Frontal cortex (tissue), 3 donors: ENCODE measurements at regions not wholly inside any gene's neighbourhood (a gene's known extent, or its start where the extent isn't known, plus 50 kb on each side); places are given as distances from the start of the nearest gene placed in this dataset.
"Not testable (repeated sequence)": the region's sequence is repeated elsewhere in the genome, so short reads cannot be mapped to it uniquely, and the experiment has no call there.

Experiments
- DNase-seq, 2 donors: peaks; one replicate each; pipeline ENCODE4 v3.0.0; 2012; ENCODE audit warnings: low spot score in 2 of 2
- FAIRE-seq: peaks from 2 replicates; lab custom pipeline; 2012; peaks lifted over from hg19 to GRCh38; lab: Jason Lieb, UNC
- donor health status: control.
- donor health status: control.
- donor health status: control.

DNA sequence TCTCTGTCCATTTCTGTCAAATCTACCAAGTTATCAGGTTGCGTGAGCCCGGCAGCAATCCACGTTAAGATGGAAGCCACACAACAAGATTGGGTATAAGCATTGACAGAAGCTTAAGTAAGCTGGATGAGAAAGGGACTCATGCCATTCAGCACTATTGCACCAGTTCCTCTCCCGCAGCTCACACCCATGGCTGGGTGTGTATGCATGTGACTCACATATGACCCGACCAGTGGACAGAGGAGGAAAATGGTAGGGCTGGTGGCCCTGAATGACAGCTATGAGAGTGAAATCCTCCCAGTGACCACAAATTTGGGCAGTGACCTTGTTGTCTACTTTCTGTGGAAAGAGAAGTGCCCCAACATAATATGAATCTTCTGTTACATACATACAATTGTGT is 113.5 kb downstream of the OTOR start:
- DNase-seq: no peak
- no peak for FAIRE-seq

DNA sequence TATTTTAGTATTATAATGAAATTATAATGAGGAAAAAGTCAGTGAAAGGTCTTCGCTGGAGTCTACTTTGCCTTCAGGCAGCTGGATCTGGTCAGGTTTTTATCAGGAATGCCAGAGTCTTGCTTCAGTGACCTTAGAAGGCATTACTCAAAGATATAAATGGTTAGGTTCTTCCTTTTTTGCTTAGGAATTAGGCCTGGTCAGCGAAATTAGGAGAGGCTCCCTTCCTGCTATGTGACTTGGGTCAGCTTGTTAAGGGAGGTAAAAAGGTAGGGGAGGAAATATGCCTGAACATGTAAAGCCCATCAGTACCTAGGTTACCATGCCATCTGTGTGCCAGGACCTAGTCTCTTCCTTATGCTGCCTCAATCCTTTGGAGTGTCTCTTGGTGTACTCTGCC is 115.1 kb downstream of the OTOR start:
- FAIRE-seq: no peak
- DNase-seq: no peak

DNA sequence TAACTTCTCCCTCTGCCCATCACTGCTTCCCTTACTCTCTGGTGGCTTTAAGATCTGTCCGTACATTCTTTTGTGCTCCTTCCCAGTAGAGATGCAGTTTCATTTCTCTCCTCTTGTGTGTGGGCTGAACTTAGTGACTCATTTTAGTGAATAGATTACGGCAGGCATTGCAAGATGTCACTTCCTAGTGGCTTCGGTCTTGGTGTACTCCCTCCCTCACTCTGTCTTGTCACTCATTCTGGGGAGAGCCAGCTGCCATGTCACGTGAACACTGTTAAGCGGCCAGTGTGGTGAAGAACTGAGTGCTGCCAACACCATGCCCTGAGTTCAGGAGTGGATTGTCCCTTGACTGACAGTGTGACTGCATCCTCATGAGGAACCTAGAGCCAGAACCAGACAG is 115.9 kb downstream of the OTOR start:
- peak in 1 of 2 donors; percentile 8 for DNase-seq
- FAIRE-seq: no peak

DNA sequence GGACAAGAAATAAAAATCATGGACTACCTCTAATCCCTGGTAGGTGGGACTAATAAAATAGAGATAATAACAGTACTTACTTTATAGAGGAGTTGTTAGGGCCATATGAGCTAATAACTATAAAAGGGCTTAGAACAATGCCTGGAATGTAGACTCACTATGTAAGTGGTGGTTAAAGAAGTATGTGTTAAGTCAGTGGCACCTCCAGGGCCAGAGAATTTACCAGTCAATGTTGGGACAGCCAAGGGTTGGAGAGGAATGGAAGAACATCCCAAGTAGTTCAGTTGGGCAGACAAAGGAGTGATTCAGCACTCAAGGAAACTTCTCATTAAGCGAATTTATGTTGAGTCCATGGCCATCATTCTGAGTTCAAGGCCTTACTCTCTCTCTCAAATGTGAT is 116.8 kb downstream of the OTOR start:
- DNase-seq (no peak), FAIRE-seq (no peak)

DNA sequence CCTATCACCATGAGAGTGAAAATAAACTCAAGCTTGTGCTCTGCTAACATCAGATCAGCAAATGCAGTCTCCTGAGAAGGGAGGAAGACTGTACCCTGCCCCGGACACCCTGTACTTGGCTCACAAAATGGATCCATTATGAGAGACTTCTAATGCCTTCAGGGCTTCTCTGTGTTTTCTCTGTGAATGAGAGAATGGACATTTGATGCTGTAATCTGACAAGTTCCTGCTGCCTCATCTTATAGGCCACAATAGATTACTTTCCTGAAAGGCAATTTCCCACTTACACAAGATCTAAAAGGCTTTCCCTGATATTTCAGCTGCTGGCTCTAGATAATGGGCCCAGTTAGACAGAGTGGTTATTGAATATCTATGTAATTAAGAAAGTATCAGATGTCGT is 117.2 kb downstream of the OTOR start:
- DNase-seq: no peak
- FAIRE-seq: no peak

DNA sequence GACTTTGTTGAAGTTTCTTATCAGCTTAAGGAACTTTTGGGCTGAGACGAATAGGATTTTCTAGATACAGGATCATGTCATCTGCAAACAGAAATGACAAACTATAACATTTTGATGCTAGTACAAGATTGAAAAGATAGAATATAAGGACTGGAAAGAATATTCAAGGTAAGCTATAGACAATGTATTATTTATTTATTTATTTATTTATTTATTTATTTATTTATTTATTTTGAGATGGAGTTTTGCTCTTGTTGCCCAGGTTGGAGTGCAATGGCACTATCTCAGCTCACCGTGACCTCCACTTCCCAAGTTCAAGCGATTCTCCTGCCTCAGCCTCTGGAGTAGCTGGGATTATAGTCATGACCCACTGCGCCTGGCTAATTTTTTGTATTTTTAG is 125.0 kb downstream of the OTOR start:
- not testable (repeated sequence) for FAIRE-seq, DNase-seq

DNA sequence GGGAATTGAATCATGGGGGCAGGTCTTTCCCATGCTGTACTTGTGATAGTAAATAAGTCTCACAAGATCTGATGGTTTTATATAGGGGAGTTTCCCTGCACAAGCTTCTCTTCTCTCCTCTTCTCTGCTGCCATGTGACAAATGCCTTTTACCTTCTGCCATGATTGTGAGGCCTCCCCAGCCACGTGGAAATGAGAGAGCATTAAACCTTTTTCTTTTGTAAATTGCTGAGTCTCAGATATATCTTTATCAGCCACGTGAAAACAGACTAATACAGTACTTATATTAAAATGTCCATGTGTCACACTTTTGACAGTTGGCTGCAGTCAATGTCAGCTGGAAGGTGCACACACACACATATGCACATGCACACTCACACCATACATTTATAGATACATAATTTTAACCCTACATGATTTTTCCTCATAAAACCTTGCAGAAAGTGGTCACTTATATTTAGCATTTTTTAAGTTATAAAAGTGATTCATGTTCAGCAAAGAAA is 128.9 kb downstream of the OTOR start:
- FAIRE-seq: no peak

DNA sequence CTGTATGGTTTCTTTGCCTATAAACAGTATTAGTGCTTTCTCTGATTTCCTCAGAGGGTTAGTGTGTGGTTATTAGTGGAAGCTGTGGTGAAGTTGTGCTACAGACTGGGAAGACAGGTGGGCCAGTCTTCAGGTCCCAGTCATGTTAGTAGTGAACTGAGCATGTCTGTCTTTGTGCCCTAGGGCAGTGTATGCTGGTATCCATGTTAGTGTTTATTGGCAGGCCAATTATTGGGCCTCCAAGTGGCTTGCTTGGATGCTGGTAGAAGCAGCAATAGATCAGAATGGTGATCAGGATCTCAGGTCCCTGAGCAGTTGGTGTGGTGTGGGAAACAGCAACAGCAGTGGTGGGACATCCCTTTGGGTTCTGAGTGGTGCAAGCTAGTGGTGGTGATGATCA is 137.6 kb downstream of the OTOR start:
- DNase-seq (no peak), FAIRE-seq (no peak)

More for the DNA sequence above, 128.9 kb downstream of the OTOR start:
- no peak for DNase-seq

DNA sequence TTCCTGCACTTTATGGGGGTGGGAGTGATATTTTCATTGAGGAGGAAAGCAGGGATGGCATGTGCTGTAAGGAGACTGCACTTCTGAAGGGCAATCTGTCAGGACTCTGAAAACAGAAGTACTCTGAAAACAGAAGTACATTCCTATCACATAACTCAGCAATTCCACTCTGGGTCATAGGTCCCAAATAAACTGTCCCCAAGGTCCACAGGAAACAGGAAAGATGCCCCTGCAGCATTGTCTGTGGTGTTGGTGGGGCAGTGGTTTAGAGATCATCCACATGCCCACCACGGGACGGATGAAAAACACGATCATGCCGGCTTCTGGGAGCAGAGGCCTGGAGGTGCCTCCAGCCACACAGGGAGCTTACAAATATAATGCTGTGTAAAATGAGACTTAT is 150.3 kb downstream of the OTOR start:
- DNase-seq: no peak

DNA sequence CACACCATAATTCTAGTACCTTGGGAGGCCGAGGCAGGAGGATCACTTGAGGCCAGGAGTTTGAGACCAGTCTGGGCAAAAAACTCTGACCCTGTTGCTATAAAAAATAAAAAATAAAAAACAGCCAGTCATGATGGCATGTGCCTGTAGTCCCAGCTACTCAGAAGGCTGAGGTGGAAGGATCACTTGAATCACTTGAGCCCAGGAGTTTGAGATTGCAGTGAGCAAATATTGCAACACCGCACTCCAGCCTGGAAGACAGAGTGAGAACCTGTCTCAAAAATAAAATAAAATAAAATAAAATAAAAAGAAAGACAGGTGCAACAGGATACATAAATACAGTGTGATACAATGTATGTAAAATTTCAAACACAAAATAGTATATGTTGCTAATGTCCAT is 154.5 kb downstream of the OTOR start:
- FAIRE-seq (no peak), DNase-seq (no peak)

More for the DNA sequence above, 150.3 kb downstream of the OTOR start:
- no peak for FAIRE-seq

DNA sequence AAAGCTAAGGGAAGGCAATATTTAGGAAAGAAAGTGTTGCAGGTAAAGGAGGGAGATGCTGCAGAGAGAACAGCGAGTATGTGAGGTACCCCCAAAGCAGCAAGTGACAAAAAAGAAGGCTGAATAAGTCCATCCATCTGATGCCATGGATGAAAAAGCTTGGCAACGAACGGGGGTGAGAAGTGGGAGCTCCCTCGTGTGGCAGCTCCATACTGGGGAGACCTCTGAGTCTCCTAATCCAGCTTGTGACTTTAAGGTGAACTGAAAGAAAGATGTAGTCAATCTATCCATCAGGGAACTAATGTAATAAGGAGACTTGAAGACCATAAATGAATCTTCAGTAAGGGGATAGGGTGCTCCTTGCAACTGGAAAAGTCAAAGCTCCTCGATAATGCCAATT is 156.6 kb downstream of the OTOR start:
- no peak for DNase-seq
- no peak for FAIRE-seq

DNA sequence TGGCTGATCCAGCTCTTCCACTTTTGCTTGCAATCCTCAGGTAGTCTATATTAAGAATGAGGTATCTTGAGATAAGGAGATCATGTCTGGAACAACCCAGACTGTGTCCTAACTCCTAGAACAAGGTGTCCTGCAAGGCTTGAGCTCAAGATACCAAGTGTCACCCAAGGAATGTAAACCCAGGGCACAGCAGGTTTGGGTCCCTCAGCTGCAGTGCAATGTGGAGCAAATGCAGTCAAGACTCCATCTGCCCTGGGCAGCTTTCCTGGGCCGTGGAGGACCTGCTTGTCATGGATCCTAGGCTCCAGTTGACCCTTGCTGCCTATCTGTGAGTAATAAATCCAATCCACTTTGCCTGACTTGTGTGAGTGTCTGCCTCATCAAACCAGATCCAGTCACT is 166.1 kb downstream of the OTOR start:
- FAIRE-seq (no peak), DNase-seq (no peak)

DNA sequence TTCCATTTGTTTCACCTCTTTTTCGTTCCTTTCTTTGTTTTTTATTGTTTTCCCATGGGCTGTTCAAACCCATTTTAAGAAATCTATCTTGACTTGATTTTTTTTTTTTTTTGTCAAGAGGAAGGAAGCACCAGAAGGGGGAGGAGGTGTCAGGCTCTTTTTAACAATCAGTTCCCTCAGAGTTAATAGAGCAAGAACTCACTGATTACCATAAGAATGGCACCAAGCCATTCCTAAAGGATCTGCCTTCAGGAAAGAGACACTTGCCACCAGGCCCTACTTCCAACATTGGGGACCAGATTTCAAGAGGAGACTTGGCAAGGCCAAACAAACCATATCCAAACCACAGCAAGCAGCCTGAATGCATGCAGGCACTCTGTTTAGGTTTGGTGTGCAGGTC is 168.0 kb downstream of the OTOR start:
- FAIRE-seq: no peak

DNA sequence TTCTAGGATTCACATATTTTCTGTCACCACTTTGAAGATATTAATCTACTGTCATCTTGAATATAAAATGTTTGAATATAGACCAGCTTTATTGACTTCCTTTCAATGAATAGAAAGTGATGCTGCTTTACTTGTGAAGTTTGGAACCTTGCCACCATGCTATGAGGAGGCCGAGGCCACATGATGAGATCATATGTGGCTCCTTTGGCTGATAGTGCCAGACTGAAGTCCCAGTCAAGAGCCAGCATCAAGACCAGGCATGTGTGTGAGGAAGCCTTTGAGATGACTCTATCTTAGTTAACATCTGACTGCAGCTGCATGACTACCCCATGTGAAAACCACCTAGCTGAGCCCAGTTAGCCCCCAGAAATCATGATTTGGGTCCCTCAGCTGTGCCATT is 169.5 kb downstream of the OTOR start:
- FAIRE-seq (no peak), DNase-seq (no peak)

More for the DNA sequence above, 168.0 kb downstream of the OTOR start:
- DNase-seq: no peak

DNA sequence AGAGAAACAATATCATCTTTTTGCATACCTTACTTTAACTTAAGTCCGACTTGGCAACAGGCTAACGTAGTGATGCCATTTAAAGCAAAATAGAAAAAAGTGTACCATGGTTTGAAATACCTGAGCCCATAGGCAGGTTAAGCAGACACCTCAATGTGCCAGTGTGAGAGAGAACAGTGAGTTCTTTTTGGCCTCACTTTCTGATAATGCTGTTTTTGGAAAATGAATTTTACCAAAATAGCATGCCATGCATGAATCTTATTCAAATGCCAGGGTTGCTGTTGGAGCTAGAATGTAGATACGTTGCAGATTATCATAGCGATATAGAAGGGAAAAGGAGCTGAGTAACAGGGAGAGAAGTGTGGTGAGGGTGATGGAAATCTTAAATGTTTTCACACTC is 170.2 kb downstream of the OTOR start:
- no peak for FAIRE-seq

DNA sequence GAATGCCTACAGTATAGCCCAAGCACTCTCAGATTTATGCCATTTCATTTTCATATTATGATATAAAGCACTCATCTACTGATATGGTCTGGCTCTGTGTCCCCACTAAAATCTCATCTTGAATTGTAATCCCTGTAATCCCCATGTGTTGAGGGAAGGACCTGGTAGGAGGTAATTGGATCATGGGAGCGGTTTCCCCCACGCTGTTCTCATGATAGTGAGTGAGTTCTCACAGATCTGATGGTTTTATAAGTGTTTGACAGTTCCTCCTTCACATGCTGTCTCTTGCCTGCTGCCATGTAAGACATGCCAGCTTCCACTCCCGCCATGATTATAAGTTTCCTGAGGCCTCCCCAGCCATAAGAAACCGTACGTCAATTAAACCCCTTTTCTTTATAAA is 171.7 kb downstream of the OTOR start:
- no peak for DNase-seq
- FAIRE-seq: no peak

More for the DNA sequence above, 170.2 kb downstream of the OTOR start:
- no peak for DNase-seq

DNA sequence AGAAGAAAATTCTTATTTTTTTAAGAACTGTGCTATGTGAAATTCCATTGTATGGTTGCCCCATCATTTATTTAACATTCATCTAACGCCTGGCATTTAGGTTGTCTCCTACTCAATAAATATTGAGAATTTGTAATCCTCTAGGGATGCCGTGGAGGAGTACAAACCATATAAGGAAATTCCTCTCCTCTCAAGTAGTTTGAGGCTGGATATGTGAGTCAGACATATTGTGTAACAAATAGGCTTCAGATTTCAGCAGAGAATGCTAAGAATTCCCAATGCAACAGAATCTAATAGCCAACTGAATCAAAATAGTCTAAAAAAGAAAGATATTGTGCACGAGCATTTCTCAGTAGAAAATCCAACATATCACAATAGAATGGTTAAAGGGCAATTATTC is 174.7 kb downstream of the OTOR start:
- FAIRE-seq (no peak), DNase-seq (no peak)

DNA sequence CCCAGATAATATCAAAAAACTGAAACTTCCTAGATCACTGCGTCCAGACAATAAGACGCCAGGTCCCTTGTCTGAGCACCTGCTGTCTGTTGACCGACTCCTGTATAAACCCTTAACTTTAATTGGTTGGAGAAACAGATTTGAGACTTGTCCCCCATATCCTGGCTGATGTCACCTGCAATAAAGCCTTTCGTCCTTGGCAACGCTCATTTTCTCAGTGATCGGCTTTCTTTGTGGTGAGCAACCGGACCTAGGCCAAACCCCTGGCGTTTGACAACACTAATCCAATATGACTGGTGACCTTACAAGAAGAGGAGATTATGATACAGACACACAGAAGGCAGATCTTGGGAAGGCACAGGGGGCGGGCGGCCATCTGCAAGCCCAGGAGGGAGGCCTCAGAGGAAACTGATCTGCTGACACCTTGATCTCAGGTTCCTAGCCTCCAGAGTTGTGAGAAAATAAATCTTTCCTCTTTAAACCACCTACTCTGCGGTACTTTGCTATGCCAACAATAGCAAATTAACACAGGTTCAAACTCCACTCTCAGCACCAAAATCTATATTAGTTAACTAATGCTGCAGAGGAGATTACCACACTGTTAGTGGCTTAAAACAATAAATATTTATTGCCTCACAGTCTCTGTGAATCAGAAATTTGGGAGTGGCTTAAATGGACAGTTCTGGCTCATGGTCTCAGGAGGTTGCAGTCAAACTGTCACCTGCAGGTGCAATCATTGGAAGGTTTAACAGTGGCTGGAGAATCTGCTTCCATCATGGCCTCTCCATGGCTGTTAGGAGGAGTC is 178.7 kb downstream of the OTOR start:
- DNase-seq: no peak
- FAIRE-seq: no peak

DNA sequence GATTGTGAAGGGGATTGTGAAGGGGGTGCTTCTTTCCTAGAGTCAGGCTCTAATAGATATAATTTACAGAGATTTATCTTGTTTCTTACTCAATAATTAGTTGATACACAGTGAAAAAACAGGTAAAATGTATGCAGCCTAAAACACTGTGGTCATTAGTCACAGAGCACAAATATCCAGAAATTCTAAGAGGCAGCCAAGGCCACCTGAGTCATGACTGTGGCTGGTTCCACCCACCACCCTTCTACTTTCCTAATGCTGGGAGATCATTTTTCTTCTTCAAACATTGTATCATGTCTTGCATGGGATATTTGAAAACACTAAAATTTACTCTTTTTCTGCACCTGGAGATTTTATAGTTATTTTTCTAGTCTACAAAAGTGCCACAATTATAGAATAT is 181.6 kb downstream of the OTOR start:
- DNase-seq (no peak), FAIRE-seq (no peak)

DNA sequence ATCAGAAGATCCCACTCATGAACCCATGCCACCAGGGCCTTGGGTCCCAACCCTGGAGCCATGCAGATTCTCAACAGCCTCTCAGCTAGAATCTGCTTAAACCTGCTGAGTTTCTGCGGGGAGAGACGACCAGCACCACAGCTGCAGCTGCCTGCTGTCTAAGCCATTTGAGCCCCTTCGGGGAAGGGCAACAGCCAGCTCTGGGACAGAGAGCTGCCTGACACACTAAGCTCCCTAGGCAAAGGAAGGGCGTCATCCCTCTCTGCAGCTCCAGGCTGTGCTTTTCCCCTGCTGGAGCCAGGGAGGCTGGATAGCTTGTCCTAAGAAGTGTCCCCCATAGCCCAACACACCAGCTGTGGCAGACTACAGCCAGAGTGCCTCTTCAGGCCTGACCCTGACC is 182.5 kb downstream of the OTOR start:
- FAIRE-seq (no peak), DNase-seq (no peak)

DNA sequence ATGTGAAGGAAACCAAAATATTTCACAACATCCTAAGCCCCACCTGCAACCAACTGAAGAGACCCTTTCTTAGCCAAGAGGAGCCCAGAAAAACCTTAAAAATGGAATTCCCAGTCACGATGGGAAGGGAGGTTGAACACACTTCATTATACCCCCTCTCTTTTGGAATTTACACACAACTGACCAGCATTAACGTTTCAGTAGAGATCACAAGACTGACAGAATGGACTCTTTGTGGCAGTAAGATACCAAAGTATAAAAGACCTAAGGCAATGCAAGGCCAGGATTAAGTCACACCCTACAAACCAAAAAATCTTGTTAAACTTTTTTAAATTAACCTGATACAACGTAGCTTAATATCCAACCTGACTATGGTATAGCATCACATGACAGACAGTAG is 190.9 kb downstream of the OTOR start:
- DNase-seq: no peak

DNA sequence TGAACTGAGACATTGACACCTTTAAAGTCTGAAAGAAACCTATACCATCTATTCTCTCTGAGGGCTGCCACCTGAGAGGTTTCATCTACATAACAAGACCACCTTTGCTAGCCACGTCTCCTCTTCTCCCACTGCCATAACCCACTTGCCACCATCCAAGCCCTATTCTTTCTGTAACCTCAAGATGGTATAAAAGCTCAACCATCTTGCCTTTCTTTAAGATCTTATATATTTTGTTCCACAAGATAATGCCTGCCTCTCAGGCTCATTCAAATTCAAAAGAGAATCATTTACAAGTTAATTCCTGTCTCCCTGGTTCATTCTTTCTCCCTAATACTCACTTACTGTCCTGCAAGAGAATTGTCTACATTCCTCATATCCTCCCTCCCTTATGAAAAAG is 192.5 kb downstream of the OTOR start:
- no peak for FAIRE-seq
- no peak for DNase-seq

More for the DNA sequence above, 190.9 kb downstream of the OTOR start:
- FAIRE-seq: no peak
